Endothelial cell (in vitro differentiated cells): ENCODE measurements at regions not wholly inside any gene's neighbourhood (a gene's known extent, or its start where the extent isn't known, plus 50 kb on each side); places are given as distances from the start of the nearest gene placed in this dataset.

ENCODE experiments used
- DNase-seq: peaks from one replicate; pipeline ENCODE4 v3.0.0; 2021; ENCODE audit warnings: low spot score
- H3K27ac Mint-ChIP-seq: one replicate; pipeline ENCODE4 v1.8.0; 2021; ENCODE audit warnings: mixed read lengths, inconsistent platforms; ENCODE audit not compliant: unreplicated experiment
- H3K27me3 Mint-ChIP-seq: one replicate; pipeline ENCODE4 v1.8.0; 2021; ENCODE audit warnings: mild to moderate bottlenecking, moderate library complexity, mixed read lengths, inconsistent platforms; ENCODE audit not compliant: unreplicated experiment
- H3K36me3 Mint-ChIP-seq: one replicate; pipeline ENCODE4 v1.8.0; 2021; ENCODE audit warnings: mild to moderate bottlenecking, low read depth, mixed read lengths, inconsistent platforms; ENCODE audit not compliant: unreplicated experiment
- H3K4me1 Mint-ChIP-seq: one replicate; pipeline ENCODE4 v1.8.0; 2021; ENCODE audit warnings: mild to moderate bottlenecking, mixed read lengths, inconsistent platforms; ENCODE audit not compliant: unreplicated experiment
- H3K4me3 Mint-ChIP-seq: one replicate; pipeline ENCODE4 v1.8.0; 2021; ENCODE audit warnings: mild to moderate bottlenecking, mixed read lengths, inconsistent platforms; ENCODE audit not compliant: unreplicated experiment
- H3K9me3 Mint-ChIP-seq: one replicate; pipeline ENCODE4 v1.8.0; 2021; ENCODE audit warnings: mixed read lengths, inconsistent platforms; ENCODE audit not compliant: unreplicated experiment
- CTCF ChIP-seq: fragments of 200-600 bp; sonication (generic); IDR thresholded peaks from one replicate; pipeline ENCODE4 v1.5.0; 2021; ENCODE audit warnings: antibody characterized with exemption; ENCODE audit not compliant: unreplicated experiment

- no peaks in the 10 kb centered on the region for H3K36me3 Mint-ChIP-seq
- no peak for DNase-seq
- no peak overlapping the region for H3K27ac Mint-ChIP-seq
- no peaks in the 10 kb centered on the region for H3K27me3 Mint-ChIP-seq
- H3K4me3 Mint-ChIP-seq, result no peak overlapping the region
- H3K9me3 Mint-ChIP-seq, result no peaks in the 10 kb centered on the region
- no peaks in the 10 kb centered on the region for H3K4me1 Mint-ChIP-seq
- TF ChIP-seq CTCF, result no peak
These were observed 105.6 kb upstream of the GPR26 start for GRCh38 chr10:123560301-123561140.

- no peaks in the 10 kb centered on the region for H3K27me3 Mint-ChIP-seq
- DNase-seq, result no peak
- no peaks in the 10 kb centered on the region for H3K9me3 Mint-ChIP-seq
- no peak overlapping the region for H3K4me3 Mint-ChIP-seq
- no peaks in the 10 kb centered on the region for H3K4me1 Mint-ChIP-seq
- no peaks in the 10 kb centered on the region for H3K36me3 Mint-ChIP-seq
- no peak overlapping the region for H3K27ac Mint-ChIP-seq
- TF ChIP-seq CTCF, result no peak
These were observed 105.1 kb upstream of the GPR26 start for GRCh38 chr10:123561141-123561440.

- H3K36me3 Mint-ChIP-seq, result no peaks in the 10 kb centered on the region
- no peak overlapping the region for H3K4me3 Mint-ChIP-seq
- DNase-seq, result no peak
These were observed 103.8 kb upstream of the GPR26 start for GRCh38 chr10:123562387-123562786.

GRCh38 chr10:123562811-123563580 lies 103.2 kb upstream of the GPR26 start:
- H3K4me3 Mint-ChIP-seq, result no peak overlapping the region
- no peak for TF ChIP-seq CTCF
- no peak overlapping the region for H3K27ac Mint-ChIP-seq
- DNase-seq, result no peak
- H3K4me1 Mint-ChIP-seq, result no peaks in the 10 kb centered on the region
- no peaks in the 10 kb centered on the region for H3K9me3 Mint-ChIP-seq
- H3K36me3 Mint-ChIP-seq, result no peaks in the 10 kb centered on the region
- no peaks in the 10 kb centered on the region for H3K27me3 Mint-ChIP-seq

More at GRCh38 chr10:123562387-123562786, 103.8 kb upstream of the GPR26 start:
- no peaks in the 10 kb centered on the region for H3K9me3 Mint-ChIP-seq
- no peaks in the 10 kb centered on the region for H3K27me3 Mint-ChIP-seq
- TF ChIP-seq CTCF, result no peak
- no peaks in the 10 kb centered on the region for H3K4me1 Mint-ChIP-seq
- H3K27ac Mint-ChIP-seq, result no peak overlapping the region

GRCh38 chr10:123563581-123563855 lies 102.6 kb upstream of the GPR26 start:
- H3K4me3 Mint-ChIP-seq, result no peak overlapping the region
- H3K36me3 Mint-ChIP-seq, result no peaks in the 10 kb centered on the region
- no peaks in the 10 kb centered on the region for H3K9me3 Mint-ChIP-seq
- no peaks in the 10 kb centered on the region for H3K27me3 Mint-ChIP-seq
- no peak overlapping the region for H3K27ac Mint-ChIP-seq
- H3K4me1 Mint-ChIP-seq, result no peaks in the 10 kb centered on the region
- TF ChIP-seq CTCF, result no peak
- DNase-seq, result no peak
